HUES6 (cell line): ENCODE measurements at regions not wholly inside any gene's neighbourhood (a gene's known extent, or its start where the extent isn't known, plus 50 kb on each side); places are given as distances from the start of the nearest gene placed in this dataset.

ENCODE experiments used
- H3K27ac ChIP-seq: 2 replicates; pipeline ENCODE4 v1.7.0; 2013; ENCODE audit warnings: low read depth, mild to moderate bottlenecking, low read length, inconsistent platforms
- H3K27me3 ChIP-seq: 2 replicates; pipeline ENCODE4 v1.6.1; 2013; ENCODE audit warnings: low read length; ENCODE audit not compliant: control insufficient read depth, insufficient read depth
- H3K36me3 ChIP-seq: 2 replicates; pipeline ENCODE4 v1.6.1; 2013; ENCODE audit warnings: low read length; ENCODE audit not compliant: control insufficient read depth, insufficient read depth
- H3K4me1 ChIP-seq: 2 replicates; pipeline ENCODE4 v1.6.1; 2013; ENCODE audit warnings: low read length; ENCODE audit not compliant: control insufficient read depth, insufficient read depth
- H3K4me3 ChIP-seq: 2 replicates; pipeline ENCODE4 v1.5.1; 2013; ENCODE audit warnings: low read depth, low read length
- H3K9ac ChIP-seq: one replicate; pipeline ENCODE4 v1.6.1; 2013; ENCODE audit warnings: mild to moderate bottlenecking, low read length
- H3K9me3 ChIP-seq: 2 replicates; pipeline ENCODE4 v1.6.1; 2013; ENCODE audit warnings: low read depth, low read length; ENCODE audit not compliant: control insufficient read depth, insufficient read depth

DNA sequence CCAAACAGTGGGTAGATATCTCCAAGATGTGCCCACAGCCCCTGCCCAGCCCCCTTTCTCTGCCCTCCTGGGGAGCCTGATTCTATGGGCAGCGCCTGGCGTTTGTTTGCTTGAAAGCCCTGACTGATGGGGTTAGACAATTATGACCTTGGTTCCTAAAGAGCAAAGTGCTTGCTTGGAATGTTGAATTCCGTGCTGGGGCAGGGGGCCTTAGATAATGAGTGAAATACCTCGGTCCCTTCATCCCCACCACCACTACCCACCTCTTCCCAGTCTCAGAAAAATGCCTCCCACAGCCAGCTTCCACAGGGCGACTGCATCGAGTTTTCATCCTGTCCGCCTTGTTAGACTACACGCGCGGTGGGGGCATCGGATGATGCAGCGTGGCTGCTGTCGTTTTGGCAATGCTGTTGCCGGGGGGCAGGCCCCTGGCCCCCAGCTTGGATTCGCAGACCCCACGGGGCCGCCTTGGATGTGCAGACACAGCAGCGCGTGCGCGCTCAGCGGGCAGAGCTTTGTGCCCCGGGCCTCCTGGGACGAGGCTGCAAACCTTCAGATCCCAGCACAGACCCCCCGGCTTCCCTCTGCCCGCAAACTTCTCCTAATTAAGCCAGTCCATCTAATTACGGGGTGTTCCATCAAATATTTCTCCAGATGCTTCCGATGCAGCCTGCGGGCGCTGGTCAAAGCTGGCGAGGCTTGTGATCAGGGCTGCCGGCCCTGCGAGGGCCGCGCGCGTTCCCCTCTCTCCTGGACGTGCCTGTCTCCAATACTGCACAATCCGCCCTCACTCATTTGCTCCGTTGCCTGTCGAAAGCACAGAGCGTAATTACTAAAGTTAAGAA lies 86.1 kb downstream of the LINC00237 start:
- H3K27me3 ChIP-seq: no peaks in the 10 kb centered on the region
- peaks cover 30% of the 10 kb centered on the region for H3K4me1 ChIP-seq
- H3K4me3 ChIP-seq: no peak overlapping the region
- H3K36me3 ChIP-seq: no peaks in the 10 kb centered on the region
- no peaks in the 10 kb centered on the region for H3K9me3 ChIP-seq
- no peak overlapping the region for H3K9ac ChIP-seq
- H3K27ac ChIP-seq: no peak overlapping the region

DNA sequence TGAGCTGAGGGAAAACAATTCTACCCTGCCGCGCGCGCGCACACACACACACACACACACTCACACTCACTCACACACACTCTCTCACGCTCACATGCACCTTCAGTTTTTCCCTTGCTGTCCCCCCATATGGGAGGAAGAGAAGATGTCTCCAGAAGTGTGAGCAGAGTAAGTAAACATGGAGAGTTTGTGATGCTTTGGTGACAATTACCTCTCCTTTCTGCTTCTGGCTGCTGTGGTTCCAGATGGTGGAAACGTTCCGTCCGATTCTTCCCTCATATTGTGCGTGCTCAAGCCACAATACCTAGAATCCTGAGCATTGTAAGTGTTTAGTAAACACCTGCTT lies 86.7 kb downstream of the LINC00237 start:
- no peaks in the 10 kb centered on the region for H3K9me3 ChIP-seq
- no peak overlapping the region for H3K4me3 ChIP-seq
- no peaks in the 10 kb centered on the region for H3K27me3 ChIP-seq
- H3K4me1 ChIP-seq: peaks cover 30% of the 10 kb centered on the region
- no peak overlapping the region for H3K27ac ChIP-seq
- H3K9ac ChIP-seq: no peak overlapping the region
- H3K36me3 ChIP-seq: no peaks in the 10 kb centered on the region

DNA sequence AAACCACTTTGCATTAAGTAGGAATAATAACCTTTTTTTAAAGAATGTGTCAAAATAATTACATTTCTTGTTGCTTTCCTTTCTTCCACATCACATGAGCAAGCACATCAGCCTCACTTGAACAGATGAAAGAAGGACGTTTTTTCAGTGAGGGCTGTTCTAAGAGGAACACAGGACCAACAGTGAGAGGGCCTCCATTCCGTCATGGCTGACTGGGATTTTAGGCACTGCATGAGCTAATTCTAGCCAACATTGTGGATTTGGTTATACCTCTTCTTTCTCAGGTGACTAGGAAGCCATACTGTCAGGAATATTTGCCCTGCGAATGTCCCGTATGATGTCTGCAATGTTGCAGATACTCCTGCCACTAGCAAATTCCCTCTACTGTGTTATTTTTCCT lies 87.6 kb downstream of the LINC00237 start:
- no peak overlapping the region for H3K27ac ChIP-seq
- H3K9me3 ChIP-seq: no peaks in the 10 kb centered on the region
- H3K27me3 ChIP-seq: no peaks in the 10 kb centered on the region
- H3K36me3 ChIP-seq: no peaks in the 10 kb centered on the region
- H3K4me3 ChIP-seq: no peak overlapping the region
- no peak overlapping the region for H3K9ac ChIP-seq
- H3K4me1 ChIP-seq: peaks cover 30% of the 10 kb centered on the region

DNA sequence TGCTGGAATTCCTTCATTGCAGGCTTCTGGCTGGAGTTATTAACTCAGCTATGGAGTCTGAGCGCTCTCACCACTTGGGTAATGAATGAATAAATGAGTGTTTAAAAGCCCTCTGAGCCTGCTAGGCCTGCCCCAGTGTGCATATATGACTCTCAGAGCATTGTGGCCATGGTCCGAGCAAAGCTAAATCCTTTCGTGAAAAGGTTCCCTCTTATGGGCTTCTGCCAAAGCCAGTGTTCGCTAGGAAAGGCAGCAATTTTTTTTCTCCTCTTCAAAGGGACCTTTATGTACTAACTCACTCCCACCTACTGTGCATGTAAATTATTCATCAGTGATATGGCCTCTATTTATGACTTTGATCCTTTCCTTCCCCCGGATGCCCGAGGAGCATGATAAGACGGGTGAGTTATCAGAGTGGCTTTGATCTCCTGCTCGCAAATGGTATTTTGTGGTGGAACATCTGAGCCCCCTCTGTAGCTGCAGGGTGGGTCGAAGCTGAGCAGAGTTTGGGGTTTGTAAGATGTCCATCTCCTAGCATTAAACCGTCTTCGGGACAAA lies 88.6 kb downstream of the LINC00237 start:
- peaks cover 30% of the 10 kb centered on the region for H3K4me1 ChIP-seq
- no peak overlapping the region for H3K9ac ChIP-seq
- H3K9me3 ChIP-seq: no peaks in the 10 kb centered on the region
- no peaks in the 10 kb centered on the region for H3K36me3 ChIP-seq
- no peak overlapping the region for H3K4me3 ChIP-seq
- H3K27ac ChIP-seq: no peak overlapping the region
- peaks cover 5% of the 10 kb centered on the region; the same call in 1 of the 2 replicates for H3K27me3 ChIP-seq

DNA sequence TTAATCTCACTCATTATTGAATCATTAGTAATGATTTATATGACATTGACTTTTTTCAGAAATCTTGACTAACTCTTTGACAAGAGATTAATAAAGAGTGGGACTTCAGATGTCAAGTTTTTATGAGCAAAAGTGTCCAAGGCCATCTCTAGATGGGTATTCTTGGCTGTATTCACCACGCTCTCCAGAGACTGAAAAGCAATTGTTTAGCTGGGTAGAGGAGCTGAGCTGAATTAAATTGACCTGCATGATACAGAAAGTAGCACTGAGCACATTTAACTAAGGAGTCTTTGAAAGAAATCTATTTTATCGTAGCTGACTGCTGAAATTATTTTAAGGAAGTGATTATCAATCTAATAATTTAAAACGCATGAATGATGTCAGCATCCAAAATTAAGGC lies 89.4 kb downstream of the LINC00237 start:
- Histone ChIP-seq H3K4me1 (peaks cover 30% of the 10 kb centered on the region), H3K9ac (no peak overlapping the region), H3K4me3 (no peak overlapping the region), H3K36me3 (no peaks in the 10 kb centered on the region), H3K9me3 (no peaks in the 10 kb centered on the region), H3K27me3 (peaks cover 5% of the 10 kb centered on the region; the same call in 1 of the 2 replicates), H3K27ac (no peak overlapping the region)

DNA sequence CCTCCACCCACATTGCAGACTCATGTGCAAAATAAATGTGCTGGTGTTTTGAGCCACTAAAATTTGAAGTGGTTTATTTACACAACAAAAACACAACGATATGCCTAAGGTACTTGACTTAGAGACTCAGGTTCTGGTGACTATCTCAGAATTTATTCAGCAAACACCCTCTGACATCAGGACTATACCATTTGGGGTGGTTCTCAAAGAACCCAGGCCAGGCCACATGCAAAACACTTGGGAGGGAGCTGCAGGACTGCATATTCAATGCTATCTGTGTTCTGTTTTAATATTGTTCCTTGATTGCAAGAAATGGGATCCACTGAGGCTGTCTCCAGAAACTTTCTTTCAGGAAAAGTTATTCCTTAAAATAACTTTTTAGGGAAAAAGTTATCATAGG lies 91.6 kb downstream of the LINC00237 start:
- Histone ChIP-seq H3K9ac (no peak overlapping the region), H3K4me3 (no peak overlapping the region), H3K9me3 (no peaks in the 10 kb centered on the region), H3K36me3 (no peaks in the 10 kb centered on the region), H3K27me3 (peaks cover 5% of the 10 kb centered on the region; the same call in 1 of the 2 replicates), H3K4me1 (peaks cover 11% of the 10 kb centered on the region), H3K27ac (no peak overlapping the region)

DNA sequence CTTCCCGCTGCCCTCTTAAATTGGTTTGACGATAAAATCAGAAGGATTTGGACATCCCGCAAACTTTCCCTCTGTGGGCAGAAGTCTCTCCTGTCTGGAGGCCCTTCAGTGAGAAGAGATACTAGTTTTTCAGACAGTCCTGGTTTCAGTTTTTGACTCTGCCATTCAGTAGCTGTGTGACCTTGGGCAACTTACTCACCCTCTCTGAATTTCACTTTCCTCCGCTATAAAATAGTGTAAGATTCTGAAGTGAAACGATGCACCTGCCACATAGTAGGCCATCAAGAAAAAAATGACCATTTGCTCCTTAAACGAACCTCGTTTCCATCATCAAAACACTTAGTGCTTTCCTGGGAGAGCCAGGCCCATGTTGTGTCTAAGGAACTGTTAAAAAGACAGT lies 97.2 kb downstream of the LINC00237 start:
- Histone ChIP-seq H3K4me1 (no peaks in the 10 kb centered on the region), H3K4me3 (no peak overlapping the region), H3K27me3 (peaks cover 5% of the 10 kb centered on the region; the same call in 1 of the 2 replicates), H3K27ac (no peak overlapping the region), H3K9me3 (no peaks in the 10 kb centered on the region), H3K9ac (no peak overlapping the region), H3K36me3 (no peaks in the 10 kb centered on the region)

DNA sequence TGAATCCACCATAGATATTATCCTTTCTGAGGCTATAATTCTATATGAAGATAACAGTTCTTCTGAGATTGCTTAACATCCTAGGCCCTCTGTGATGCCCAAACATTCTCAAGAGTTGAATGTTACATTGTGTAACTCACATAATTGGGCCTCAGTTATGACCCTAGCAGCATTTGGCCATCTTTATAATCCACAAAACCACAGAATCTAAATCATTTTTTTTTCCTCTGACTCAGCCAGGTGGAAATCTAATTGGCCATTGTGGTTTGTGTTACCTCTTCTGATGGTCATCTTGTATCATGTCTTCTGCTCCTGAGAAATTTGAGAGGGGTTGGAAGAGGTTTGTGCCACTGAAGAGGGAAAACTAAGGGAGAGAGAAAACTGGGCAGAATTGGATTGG lies 99.5 kb downstream of the LINC00237 start:
- H3K9me3 ChIP-seq: no peaks in the 10 kb centered on the region
- no peaks in the 10 kb centered on the region for H3K4me1 ChIP-seq
- no peak overlapping the region for H3K9ac ChIP-seq
- H3K27me3 ChIP-seq: no peaks in the 10 kb centered on the region
- no peak overlapping the region for H3K4me3 ChIP-seq
- no peaks in the 10 kb centered on the region for H3K36me3 ChIP-seq
- H3K27ac ChIP-seq: no peak overlapping the region

DNA sequence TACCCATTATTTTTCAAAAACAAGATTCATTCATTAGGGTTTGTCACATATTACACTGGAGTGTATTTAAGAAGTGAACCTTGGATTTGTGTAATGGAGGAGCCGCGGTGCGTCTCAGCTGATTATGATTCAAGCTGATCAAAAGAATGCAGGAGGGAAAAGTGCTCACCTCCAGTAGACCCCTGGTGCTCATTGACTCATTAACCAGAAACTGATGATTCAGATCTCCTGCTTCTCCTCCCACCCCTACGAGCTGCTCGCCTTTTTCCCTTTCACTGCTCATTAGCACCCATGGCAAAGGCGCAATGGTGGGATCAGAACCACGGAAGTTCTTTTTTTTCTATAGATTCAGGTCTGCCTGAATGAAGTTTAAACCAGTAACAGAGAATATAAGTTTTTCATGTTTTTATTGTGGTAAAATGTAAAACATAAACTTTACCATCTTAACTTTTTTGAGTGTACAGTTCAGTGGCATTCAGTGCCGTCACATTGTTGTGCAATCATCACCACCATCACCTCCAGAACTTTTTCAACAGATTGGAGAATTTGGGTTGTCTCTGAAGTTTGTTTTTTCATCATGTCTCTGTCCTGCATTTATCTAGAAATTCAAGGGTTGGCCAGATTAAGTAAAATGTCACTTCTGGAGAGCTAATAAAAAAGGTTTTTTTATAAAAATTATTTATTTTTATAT lies 101.6 kb downstream of the LINC00237 start:
- no peaks in the 10 kb centered on the region for H3K9me3 ChIP-seq
- no peaks in the 10 kb centered on the region for H3K36me3 ChIP-seq
- H3K4me1 ChIP-seq: no peaks in the 10 kb centered on the region
- H3K9ac ChIP-seq: no peak overlapping the region
- no peaks in the 10 kb centered on the region for H3K27me3 ChIP-seq
- no peak overlapping the region for H3K4me3 ChIP-seq
- no peak overlapping the region for H3K27ac ChIP-seq

DNA sequence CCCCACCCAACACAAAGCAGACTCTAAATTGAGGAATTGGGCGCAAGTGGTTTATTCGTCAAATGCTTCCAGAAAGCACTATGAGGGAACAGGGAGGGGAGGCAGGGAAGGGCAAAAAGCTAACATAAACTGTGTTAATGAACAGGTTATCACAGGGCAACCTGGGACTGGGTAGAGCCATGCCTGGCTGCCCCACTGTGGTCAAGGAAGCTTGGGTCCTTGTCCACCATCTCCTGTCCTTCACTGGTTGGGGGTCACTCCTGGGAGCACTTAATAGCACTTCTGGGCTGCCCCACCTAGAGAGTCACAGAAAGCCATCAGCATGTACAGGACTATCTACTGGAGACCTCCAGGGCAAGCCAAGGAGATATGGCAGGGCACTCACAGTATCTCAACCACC lies 102.3 kb downstream of the LINC00237 start:
- Histone ChIP-seq H3K36me3 (no peaks in the 10 kb centered on the region), H3K9me3 (no peaks in the 10 kb centered on the region), H3K27ac (no peak overlapping the region), H3K4me3 (no peak overlapping the region), H3K27me3 (no peaks in the 10 kb centered on the region; the same call in 1 of the 2 replicates), H3K4me1 (no peaks in the 10 kb centered on the region), H3K9ac (no peak overlapping the region)

DNA sequence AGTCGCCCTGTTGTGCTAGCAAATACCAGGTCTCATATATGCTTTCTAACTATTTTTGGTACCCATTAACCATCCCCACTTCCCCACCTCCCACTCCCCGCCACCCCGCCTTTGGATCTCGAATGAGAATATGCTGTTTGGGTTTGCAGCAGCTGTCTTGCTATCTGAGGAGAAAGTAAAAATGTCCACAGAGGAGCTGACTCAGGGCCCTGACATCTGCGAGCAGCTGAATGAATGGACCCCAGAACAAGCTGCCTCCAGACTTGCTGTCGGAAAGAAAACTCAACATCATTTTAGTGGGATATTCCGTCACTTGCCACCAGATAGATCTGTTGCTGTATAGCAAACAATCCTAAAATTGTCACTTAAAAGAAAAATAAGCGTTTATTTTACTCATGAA lies 103.7 kb downstream of the LINC00237 start:
- no peak overlapping the region for H3K4me3 ChIP-seq
- peaks cover 2% of the 10 kb centered on the region for H3K27me3 ChIP-seq
- H3K4me1 ChIP-seq: no peaks in the 10 kb centered on the region
- H3K36me3 ChIP-seq: no peaks in the 10 kb centered on the region
- no peak overlapping the region for H3K27ac ChIP-seq
- H3K9me3 ChIP-seq: no peaks in the 10 kb centered on the region
- H3K9ac ChIP-seq: no peak overlapping the region
